HCT116 (cell line): ENCODE measurements at regions not wholly inside any gene's neighbourhood (a gene's known extent, or its start where the extent isn't known, plus 50 kb on each side); places are given as distances from the start of the nearest gene placed in this dataset.

Experiments used
- ATAC-seq: fragments of 200-7000 bp; cut with Tn5 transposase; 2 replicates; pipeline ENCODE4 v1.9.1; 2020; ENCODE audit warnings: mild to moderate bottlenecking, moderate library complexity
- BruUV-seq: library from RNA; stranded (reverse); fragments of 400-500 nt; replicated peaks from 2 replicates; lab custom pipeline; 2021; lab: Mats Ljungman, UMichigan
- CTCF ChIA-PET: fragments of 300-600 bp; sonication (Branson Sonifier 250); formaldehyde crosslinking; loops from one replicate; lab custom pipeline; 2021; ENCODE audit warnings: antibody characterized with exemption; lab: Charles Lee
- POLR2A ChIA-PET: fragments of 300-600, 350-600 bp; sonication (Branson Sonifier 250); formaldehyde crosslinking; loops from one replicate; lab custom pipeline; 2021; ENCODE audit warnings: antibody characterized with exemption; lab: Charles Lee
- RAD21 ChIA-PET, 2 experiments: fragments of 300-600 bp; sonication (Branson Sonifier 250); formaldehyde crosslinking; loops; one replicate each; lab custom pipeline; 2023; ENCODE audit warnings: low total read pairs in 2 of 2; ENCODE audit not compliant: uncharacterized antibody in 2 of 2, unreplicated experiment in 2 of 2, low non-redundant PET in 1 of 2; lab: Charles Lee
- DNase-seq: peaks from one replicate; pipeline ENCODE4 v3.0.0-alpha.2; 2010; ENCODE audit warnings: low read depth, low spot score
- H2AFZ ChIP-seq: fragments of 200-600 bp; shearing (Covaris generic), sonication (generic); 2 replicates; pipeline ENCODE4 v1.6.1; 2017; ENCODE audit warnings: low read depth, mixed run types, mixed read lengths, antibody characterized with exemption, low read length; ENCODE audit not compliant: poor library complexity, severe bottlenecking
- H3K27ac ChIP-seq: 2 replicates; pipeline ENCODE4 v1.5.1; 2012; ENCODE audit warnings: low read depth, low read length
- H3K27me3 ChIP-seq: fragments of 200-600 bp; sonication (generic); 2 replicates; pipeline ENCODE4 v1.6.1; 2016; ENCODE audit warnings: mixed run types, low read length, mixed read lengths; ENCODE audit not compliant: insufficient read depth
- H3K36me3 ChIP-seq, 2 experiments: fragments of 200-500 bp in 1 of 2; fragments of 200-600 bp in 1 of 2; sonication (Bioruptor generic) in 1 of 2; sonication (generic) in 1 of 2; 2 replicates each; pipeline versions ENCODE4 v1.5.1 to v1.6.1; 2014 to 2016; ENCODE audit warnings: low read length in 2 of 2, inconsistent platforms in 1 of 2, mixed read lengths in 1 of 2, mixed run types in 1 of 2; ENCODE audit not compliant: insufficient read depth in 2 of 2, control insufficient read depth in 1 of 2
- H3K4me1 ChIP-seq, 2 experiments: fragments of 200-600 bp in 1 of 2; sonication (generic) in 1 of 2; 2 replicates each; pipeline versions ENCODE4 v1.5.1 to v1.6.1; 2012 to 2017; ENCODE audit warnings: low read length in 2 of 2, inconsistent platforms in 1 of 2, mild to moderate bottlenecking in 1 of 2, mixed read lengths in 1 of 2, mixed run types in 1 of 2, moderate library complexity in 1 of 2; ENCODE audit not compliant: insufficient read depth in 2 of 2, control insufficient read depth in 1 of 2
- H3K4me2 ChIP-seq: fragments of 200-600 bp; sonication (generic); 2 replicates; pipeline ENCODE4 v1.6.1; 2017; ENCODE audit warnings: mixed run types, low read length, mixed read lengths
- H3K4me3 ChIP-seq, 2 experiments: fragments of 200-600 bp in 1 of 2; sonication (generic) in 1 of 2; replicated peaks in 1 of 2; 2 replicates each; pipeline ENCODE4 v1.5.1; 2011 to 2016; ENCODE audit warnings: low read length in 2 of 2, control low read depth in 1 of 2, low read depth in 1 of 2, mild to moderate bottlenecking in 1 of 2, mixed read lengths in 1 of 2, mixed run types in 1 of 2
- H3K79me2 ChIP-seq: fragments of 200-600 bp; sonication (generic); 2 replicates; pipeline ENCODE4 v1.6.1; 2017; ENCODE audit warnings: mild to moderate bottlenecking, mixed run types, low read length, moderate library complexity, mixed read lengths; ENCODE audit not compliant: insufficient read depth
- H3K9ac ChIP-seq: fragments of 200-600 bp; sonication (generic); 2 replicates; pipeline ENCODE4 v1.6.1; 2016; ENCODE audit warnings: low read length, mixed read lengths
- H3K9me2 ChIP-seq: fragments of 200-600 bp; sonication (generic), shearing (Covaris generic); 2 replicates; pipeline ENCODE4 v1.6.1; 2017; ENCODE audit warnings: mixed run types, mild to moderate bottlenecking, moderate library complexity; ENCODE audit not compliant: insufficient read depth
- H3K9me3 ChIP-seq, 2 experiments: fragments of 200-500 bp in 1 of 2; fragments of 200-600 bp in 1 of 2; sonication (Bioruptor generic) in 1 of 2; sonication (generic) in 1 of 2; 2 replicates each; pipeline ENCODE4 v1.6.1; 2014 to 2017; ENCODE audit warnings: low read length in 2 of 2, mixed read lengths in 2 of 2, inconsistent platforms in 1 of 2, low read depth in 1 of 2, mild to moderate bottlenecking in 1 of 2, mixed run types in 1 of 2, moderate library complexity in 1 of 2; ENCODE audit not compliant: control insufficient read depth in 1 of 2, insufficient read depth in 1 of 2
- H4K20me1 ChIP-seq: fragments of 200-600 bp; sonication (generic), shearing (Covaris generic); 2 replicates; pipeline ENCODE4 v1.6.1; 2017; ENCODE audit warnings: mixed run types, mild to moderate bottlenecking, moderate library complexity; ENCODE audit not compliant: insufficient read depth
- EGR1 ChIP-seq: IDR thresholded peaks from 2 replicates; pipeline ENCODE4 v1.6.1; 2012; ENCODE audit warnings: low read depth
- ELF1 ChIP-seq: IDR thresholded peaks from 2 replicates; pipeline ENCODE4 v1.6.1; 2012; ENCODE audit warnings: low read depth, borderline replicate concordance
- EZH2 ChIP-seq: fragments of 200-600 bp; sonication (generic); IDR thresholded peaks from 2 replicates; pipeline ENCODE4 v1.6.1; 2017; ENCODE audit warnings: antibody characterized with exemption, mixed run types
- POLR2AphosphoS5 ChIP-seq: IDR thresholded peaks from 2 replicates; pipeline ENCODE4 v1.6.1; 2011; ENCODE audit warnings: mild to moderate bottlenecking, low read depth, low read length, moderate library complexity
- RAD21 ChIP-seq: IDR thresholded peaks from 2 replicates; pipeline ENCODE4 v1.6.1; 2012; ENCODE audit warnings: low read depth, mild to moderate bottlenecking
- SP1 ChIP-seq: IDR thresholded peaks from 2 replicates; pipeline ENCODE4 v1.6.1; 2012; ENCODE audit warnings: low read depth
- SRF ChIP-seq: IDR thresholded peaks from 2 replicates; pipeline ENCODE4 v1.6.1; 2012; ENCODE audit warnings: low read depth
- TCF7L2 ChIP-seq: IDR thresholded peaks from 2 replicates; pipeline ENCODE4 v1.7.0; 2011; ENCODE audit warnings: borderline replicate concordance, inconsistent platforms; ENCODE audit not compliant: insufficient read depth, insufficient read length; ENCODE audit errors: extremely low read depth
- ZFX ChIP-seq: fragments of 450-650 bp; IDR thresholded peaks from 2 replicates; pipeline ENCODE4 v1.6.1; 2017
- intact Hi-C: fragments of 100-400 bp; cut with micrococcal nuclease; formaldehyde crosslinking; loops from 2 replicates; pipeline ENCODE4 v1.10.0; 2022
- TF ChIP-seq, protein P1 (sequence below): IDR thresholded peaks from 2 replicates; pipeline ENCODE4 v1.6.1; 2012
- TF ChIP-seq, protein P2 (sequence below): IDR thresholded peaks from 2 replicates; pipeline ENCODE4 v1.6.1; 2012
- TF ChIP-seq, protein P3 (sequence below): IDR thresholded peaks from 2 replicates; pipeline ENCODE4 v1.6.1; 2011; ENCODE audit warnings: mild to moderate bottlenecking, low read length, moderate library complexity; ENCODE audit not compliant: insufficient replicate concordance; ENCODE audit errors: extremely low read depth
- TF ChIP-seq, protein P4 (sequence below), 3 experiments: fragments of 200-600 bp in 1 of 3; sonication (generic) in 1 of 3; IDR thresholded peaks in 2 of 3; conservative IDR thresholded peaks in 1 of 3; 2 replicates each; pipeline ENCODE4 v1.5.1; 2012 to 2017; ENCODE audit warnings: low read depth in 2 of 3, low read length in 2 of 3, antibody characterized with exemption in 1 of 3, borderline replicate concordance in 1 of 3, control low read depth in 1 of 3, mild to moderate bottlenecking in 1 of 3, mixed read lengths in 1 of 3, mixed run types in 1 of 3, moderate library complexity in 1 of 3; ENCODE audit not compliant: insufficient read depth in 1 of 3

DNA sequence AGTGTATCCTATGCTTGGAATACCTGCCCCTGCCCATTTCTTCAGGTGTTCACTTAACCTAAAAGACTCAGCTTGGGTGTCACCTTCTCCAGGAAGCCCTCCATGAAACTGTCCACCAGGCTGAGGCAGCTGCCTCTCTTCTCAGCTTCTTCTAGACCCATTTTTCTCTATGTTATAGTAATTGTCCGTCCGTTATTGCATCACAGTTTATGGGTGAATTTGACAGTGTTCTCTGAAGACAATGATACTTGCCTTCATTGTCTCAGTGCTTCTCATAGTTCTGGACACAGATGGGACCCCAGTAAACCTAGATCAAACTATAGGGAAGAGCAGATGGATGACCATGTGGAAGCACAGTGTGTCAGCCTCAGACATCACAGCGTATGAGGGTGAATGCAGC is 238.0 kb upstream of the MOCS1 start:
- no peaks in the 10 kb centered on the region for H4K20me1 ChIP-seq
- no TSS peak for BruUV-seq
- ChIA-PET CTCF (no interaction called here), POLR2A (no interaction called here), RAD21 (no interaction called here)
- no peaks in the 10 kb centered on the region for H3K36me3 ChIP-seq
- H3K27ac ChIP-seq, result no peak overlapping the region
- H3K79me2 ChIP-seq, result no peaks in the 10 kb centered on the region
- H2AFZ ChIP-seq, result no peak overlapping the region
- no peak overlapping the region for H3K4me2 ChIP-seq
- H3K9me2 ChIP-seq, result no peaks in the 10 kb centered on the region
- no peak overlapping the region for H3K4me3 ChIP-seq
- H3K4me1 ChIP-seq, result no peaks in the 10 kb centered on the region
- intact Hi-C loops, result no loop called here
- 0 out of 2 replicates have a peak, but pooled peaks cover 14% of the 10 kb centered on the region for H3K27me3 ChIP-seq
- no peak overlapping the region for H3K9ac ChIP-seq
- no peaks in the 10 kb centered on the region; a peak in 1 of 4 replicates for H3K9me3 ChIP-seq
- DNase-seq, result no peak
- no peak for TF ChIP-seq ELF1
- no peak for TF ChIP-seq TCF7L2
- TF ChIP-seq RAD21, result no peak
- TF ChIP-seq, protein P1, sequence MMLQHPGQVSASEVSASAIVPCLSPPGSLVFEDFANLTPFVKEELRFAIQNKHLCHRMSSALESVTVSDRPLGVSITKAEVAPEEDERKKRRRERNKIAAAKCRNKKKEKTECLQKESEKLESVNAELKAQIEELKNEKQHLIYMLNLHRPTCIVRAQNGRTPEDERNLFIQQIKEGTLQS, result no peak
- TF ChIP-seq, protein P2, sequence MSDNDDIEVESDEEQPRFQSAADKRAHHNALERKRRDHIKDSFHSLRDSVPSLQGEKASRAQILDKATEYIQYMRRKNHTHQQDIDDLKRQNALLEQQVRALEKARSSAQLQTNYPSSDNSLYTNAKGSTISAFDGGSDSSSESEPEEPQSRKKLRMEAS, result no peak
- no peak for TF ChIP-seq POLR2AphosphoS5
- TF ChIP-seq, protein P3, sequence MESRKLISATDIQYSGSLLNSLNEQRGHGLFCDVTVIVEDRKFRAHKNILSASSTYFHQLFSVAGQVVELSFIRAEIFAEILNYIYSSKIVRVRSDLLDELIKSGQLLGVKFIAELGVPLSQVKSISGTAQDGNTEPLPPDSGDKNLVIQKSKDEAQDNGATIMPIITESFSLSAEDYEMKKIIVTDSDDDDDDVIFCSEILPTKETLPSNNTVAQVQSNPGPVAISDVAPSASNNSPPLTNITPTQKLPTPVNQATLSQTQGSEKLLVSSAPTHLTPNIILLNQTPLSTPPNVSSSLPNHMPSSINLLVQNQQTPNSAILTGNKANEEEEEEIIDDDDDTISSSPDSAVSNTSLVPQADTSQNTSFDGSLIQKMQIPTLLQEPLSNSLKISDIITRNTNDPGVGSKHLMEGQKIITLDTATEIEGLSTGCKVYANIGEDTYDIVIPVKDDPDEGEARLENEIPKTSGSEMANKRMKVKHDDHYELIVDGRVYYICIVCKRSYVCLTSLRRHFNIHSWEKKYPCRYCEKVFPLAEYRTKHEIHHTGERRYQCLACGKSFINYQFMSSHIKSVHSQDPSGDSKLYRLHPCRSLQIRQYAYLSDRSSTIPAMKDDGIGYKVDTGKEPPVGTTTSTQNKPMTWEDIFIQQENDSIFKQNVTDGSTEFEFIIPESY, result no peak
- TF ChIP-seq EGR1, result no peak
- no peak for TF ChIP-seq ZFX
- TF ChIP-seq EZH2, result no peak
- TF ChIP-seq, protein P4, sequence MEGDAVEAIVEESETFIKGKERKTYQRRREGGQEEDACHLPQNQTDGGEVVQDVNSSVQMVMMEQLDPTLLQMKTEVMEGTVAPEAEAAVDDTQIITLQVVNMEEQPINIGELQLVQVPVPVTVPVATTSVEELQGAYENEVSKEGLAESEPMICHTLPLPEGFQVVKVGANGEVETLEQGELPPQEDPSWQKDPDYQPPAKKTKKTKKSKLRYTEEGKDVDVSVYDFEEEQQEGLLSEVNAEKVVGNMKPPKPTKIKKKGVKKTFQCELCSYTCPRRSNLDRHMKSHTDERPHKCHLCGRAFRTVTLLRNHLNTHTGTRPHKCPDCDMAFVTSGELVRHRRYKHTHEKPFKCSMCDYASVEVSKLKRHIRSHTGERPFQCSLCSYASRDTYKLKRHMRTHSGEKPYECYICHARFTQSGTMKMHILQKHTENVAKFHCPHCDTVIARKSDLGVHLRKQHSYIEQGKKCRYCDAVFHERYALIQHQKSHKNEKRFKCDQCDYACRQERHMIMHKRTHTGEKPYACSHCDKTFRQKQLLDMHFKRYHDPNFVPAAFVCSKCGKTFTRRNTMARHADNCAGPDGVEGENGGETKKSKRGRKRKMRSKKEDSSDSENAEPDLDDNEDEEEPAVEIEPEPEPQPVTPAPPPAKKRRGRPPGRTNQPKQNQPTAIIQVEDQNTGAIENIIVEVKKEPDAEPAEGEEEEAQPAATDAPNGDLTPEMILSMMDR (IDR thresholded peaks at IDR 0.05 in 2 of 3, conservative IDR thresholded peaks at IDR 0.05 in 1 of 3; ENCODE audit: borderline replicate concordance in 1 of 3, insufficient read depth in 1 of 3, low read depth in 2 of 3, low read length in 2 of 3), result no peak
- TF ChIP-seq SRF, result no peak
- TF ChIP-seq SP1, result no peak
- TF ChIP-seq, all 23 proteins: peak for 0
- no peak for ATAC-seq
